ENCODE measurements at regions not wholly inside any gene's neighbourhood (a gene's known extent, or its start where the extent isn't known, plus 50 kb on each side); places are given as distances from the start of the nearest gene placed in this dataset.

DNA sequence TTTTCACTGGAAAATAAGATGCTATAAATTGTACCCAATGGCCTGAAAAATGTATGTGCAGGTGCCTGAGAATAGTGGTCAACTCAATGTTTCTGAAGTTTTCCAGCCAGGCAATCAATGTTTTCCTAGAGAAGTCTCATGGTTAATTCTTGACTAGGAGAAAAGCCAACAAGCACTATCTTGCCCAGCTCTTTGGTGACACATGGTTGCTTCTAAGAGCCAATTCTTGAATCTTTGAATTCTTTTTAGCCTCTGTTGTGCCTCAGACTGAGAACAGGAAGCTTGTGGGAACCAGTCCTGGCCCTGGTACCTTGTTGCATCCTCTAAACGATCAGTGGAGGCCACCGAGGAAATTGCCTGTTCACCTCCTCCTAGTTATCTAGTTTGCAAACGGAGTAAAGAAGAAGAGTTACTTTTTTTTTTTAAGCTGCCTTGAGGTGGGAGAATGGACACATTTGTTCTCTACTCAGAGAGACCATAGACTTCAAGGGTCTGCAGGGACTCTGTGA lies 144.0 kb upstream of the MKLN1 start:
- ATAC-seq (ENCODE audit: low FRiP score) (no peak), DNase-seq (ENCODE audit: low spot score) (no peak)
- TF ChIP-seq, protein P1, sequence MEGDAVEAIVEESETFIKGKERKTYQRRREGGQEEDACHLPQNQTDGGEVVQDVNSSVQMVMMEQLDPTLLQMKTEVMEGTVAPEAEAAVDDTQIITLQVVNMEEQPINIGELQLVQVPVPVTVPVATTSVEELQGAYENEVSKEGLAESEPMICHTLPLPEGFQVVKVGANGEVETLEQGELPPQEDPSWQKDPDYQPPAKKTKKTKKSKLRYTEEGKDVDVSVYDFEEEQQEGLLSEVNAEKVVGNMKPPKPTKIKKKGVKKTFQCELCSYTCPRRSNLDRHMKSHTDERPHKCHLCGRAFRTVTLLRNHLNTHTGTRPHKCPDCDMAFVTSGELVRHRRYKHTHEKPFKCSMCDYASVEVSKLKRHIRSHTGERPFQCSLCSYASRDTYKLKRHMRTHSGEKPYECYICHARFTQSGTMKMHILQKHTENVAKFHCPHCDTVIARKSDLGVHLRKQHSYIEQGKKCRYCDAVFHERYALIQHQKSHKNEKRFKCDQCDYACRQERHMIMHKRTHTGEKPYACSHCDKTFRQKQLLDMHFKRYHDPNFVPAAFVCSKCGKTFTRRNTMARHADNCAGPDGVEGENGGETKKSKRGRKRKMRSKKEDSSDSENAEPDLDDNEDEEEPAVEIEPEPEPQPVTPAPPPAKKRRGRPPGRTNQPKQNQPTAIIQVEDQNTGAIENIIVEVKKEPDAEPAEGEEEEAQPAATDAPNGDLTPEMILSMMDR (IDR thresholded peaks at IDR 0.05), result no peak

GRCh38 chr7:131186816-131187215 lies 140.9 kb upstream of the MKLN1 start:
- TF ChIP-seq, protein P1 (IDR thresholded peaks at IDR 0.05), result no peak
- no peak for ATAC-seq (ENCODE audit: low FRiP score)

GRCh38 chr7:131188367-131189339 lies 139.0 kb upstream of the MKLN1 start:
- DNase-seq (ENCODE audit: low spot score) (no peak), ATAC-seq (ENCODE audit: low FRiP score) (peak; percentile 78)
- TF ChIP-seq, protein P1 (IDR thresholded peaks at IDR 0.05), result no peak

More at GRCh38 chr7:131186816-131187215, 140.9 kb upstream of the MKLN1 start:
- no peak for DNase-seq (ENCODE audit: low spot score)

DNA sequence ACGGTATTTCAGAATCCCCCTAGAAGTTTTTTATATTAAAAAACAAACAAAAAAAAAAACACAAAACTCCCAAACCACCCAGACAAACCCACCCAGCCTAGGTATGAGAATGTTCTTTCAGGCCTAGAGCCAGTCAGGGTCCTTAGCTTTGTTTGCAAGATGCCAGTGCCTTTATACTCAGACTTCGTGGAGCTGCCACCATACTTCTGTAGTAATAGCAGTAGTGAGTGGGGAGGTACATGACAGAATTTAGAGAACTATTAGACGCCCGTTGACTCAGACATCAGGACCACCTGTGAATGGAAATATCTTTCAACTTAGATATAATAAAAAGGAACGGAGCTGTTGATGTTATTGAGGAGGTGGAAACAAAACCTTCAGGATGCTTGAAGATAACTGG lies 138.2 kb upstream of the MKLN1 start:
- DNase-seq (ENCODE audit: low spot score) (no peak), ATAC-seq (ENCODE audit: low FRiP score) (no peak)
- TF ChIP-seq, protein P1 (IDR thresholded peaks at IDR 0.05), result no peak

DNA sequence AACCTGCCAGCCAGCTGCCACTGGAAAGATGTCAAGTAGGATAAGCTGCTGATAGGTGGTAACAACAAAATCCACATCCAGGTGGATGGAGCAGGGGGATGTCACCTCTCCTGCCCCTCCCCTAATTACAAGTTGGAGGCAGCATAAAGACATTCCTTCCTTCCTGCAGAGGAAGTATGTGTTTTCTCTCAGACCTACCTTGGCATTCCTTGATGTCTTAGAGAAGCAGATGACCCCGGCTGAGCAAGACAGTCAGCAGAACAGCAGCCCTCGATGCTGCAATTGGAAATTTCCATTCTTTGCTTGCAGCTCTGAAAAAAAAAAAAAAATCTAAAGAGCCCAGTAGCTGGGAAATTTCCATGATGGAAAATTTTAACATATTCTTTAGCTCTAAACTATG lies 137.5 kb upstream of the MKLN1 start:
- no peak for ATAC-seq (ENCODE audit: low FRiP score)
- TF ChIP-seq, protein P1 (IDR thresholded peaks at IDR 0.05), result no peak
- no peak for DNase-seq (ENCODE audit: low spot score)

- no peak for ATAC-seq (ENCODE audit: low FRiP score)
- no peak for DNase-seq (ENCODE audit: low spot score)
- TF ChIP-seq, protein P1 (IDR thresholded peaks at IDR 0.05), result no peak
These were observed 137.1 kb upstream of the MKLN1 start for GRCh38 chr7:131190581-131190980.

All from omental fat pad (tissue), 3 donors.